Dedifferentiated amniotic fluid mesenchymal stem cell (primary cell): ENCODE measurements at regions not wholly inside any gene's neighbourhood (a gene's known extent, or its start where the extent isn't known, plus 50 kb on each side); places are given as distances from the start of the nearest gene placed in this dataset.

Experiments used
- DNase-seq: peaks from one replicate; pipeline ENCODE4 v3.0.0-alpha.2; 2016; ENCODE audit errors: extremely low spot score

DNA sequence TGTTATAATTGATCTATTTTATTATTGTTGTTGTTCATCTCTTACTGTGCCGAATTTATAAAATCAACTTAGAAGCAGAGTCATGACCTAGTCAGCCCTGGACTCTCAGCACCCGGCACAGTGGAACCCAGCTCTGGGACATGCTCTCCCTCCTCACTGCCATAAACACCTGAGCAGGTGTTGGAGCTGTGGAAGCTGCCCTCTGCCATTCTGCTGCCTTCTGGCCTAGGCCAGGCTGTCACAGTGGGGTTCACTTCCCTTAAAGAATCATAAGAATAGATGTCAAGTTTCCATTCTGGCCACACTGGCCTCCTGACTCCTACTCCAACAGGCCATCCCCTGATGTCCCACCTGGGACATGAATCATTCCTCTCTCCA, 192.2 kb downstream of the ZFP36L2 start:
- no peak for DNase-seq

DNA sequence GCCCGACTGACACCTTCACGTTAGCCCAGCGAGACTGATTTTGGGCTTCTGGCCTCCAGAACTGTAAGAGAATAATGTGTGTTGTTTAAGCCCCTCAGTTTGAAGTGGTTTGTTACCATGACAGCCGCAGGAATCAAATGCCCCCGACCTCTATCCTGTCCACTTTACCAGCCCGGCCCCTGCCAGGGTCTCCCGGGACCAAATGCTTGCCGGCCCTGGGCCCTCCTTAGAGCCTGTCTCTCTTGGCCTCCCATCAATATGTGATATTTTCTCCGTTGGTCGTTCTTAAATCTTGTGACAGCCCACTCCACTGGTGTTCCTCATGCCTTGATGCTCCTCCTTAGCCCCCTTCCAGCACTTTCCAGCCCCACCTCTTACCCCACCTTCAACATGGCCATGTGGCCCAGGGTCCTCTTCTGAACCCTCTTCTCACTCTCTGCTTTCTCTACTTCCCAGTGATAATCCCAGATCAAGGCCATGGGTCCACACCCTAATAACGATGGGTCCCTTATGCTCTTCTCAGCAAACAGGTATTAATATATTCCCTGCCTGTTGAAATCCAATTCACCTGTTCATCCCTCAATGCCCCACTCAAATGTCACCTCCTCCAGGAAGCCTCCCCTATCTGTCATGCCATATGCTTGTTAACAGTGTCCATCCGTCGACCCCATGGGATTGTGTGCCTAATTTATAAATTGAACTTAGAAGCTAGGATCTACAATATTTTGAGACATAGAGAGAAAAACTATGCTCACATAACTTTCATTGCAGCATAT, 192.8 kb downstream of the ZFP36L2 start:
- DNase-seq = no peak

DNA sequence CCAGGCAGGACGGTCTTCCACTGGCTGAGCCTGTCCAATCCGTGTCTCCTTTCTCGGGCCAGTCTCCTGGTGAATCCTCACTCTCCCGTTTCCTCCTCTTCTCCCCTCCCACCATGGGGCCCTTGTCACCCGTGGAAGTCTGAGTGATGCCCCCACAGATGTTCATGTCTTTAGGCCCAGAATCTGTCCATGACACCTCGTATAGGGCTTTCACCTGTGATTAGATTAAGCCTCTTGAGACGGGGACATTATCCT, 193.5 kb downstream of the ZFP36L2 start:
- DNase-seq = no peak

DNA sequence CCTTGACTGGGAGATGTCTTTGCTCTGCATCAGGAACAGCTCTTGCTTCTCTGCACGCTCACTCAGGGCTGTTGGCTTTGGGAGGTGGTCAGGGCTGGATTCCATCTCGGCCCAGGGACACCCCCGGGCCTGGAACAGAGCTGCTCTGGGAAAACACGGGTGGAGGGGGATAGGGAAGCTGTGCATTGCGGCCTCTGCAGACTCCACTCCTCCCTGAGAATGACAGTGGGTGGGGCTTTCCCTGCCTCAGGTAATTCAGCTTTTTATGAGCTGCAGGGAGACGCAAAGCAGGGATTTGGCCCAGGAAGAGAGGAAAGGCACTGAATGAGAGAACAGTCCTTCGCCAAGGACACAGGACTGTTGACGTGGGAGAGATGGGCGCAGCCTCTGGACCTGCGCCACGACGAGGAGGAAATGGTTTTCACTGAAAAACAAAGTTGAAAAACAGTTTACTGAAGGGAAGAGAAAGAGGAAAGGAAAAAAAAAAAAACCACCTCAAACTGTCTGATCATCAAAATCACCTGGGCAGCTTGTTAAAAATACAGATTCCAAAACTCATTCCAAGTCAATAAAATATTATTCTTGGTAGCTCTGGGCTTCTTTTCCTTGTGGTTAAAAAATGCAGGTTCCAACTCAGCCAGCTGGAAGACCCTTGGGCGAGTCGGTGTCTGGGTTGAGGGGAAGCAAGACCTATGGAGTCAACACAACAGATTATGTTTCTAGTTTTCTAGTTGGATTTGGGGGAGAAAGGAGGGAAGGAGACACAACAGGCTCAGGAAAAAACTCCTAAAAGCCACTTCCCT, 194.0 kb downstream of the ZFP36L2 start:
- DNase-seq = no peak

DNA sequence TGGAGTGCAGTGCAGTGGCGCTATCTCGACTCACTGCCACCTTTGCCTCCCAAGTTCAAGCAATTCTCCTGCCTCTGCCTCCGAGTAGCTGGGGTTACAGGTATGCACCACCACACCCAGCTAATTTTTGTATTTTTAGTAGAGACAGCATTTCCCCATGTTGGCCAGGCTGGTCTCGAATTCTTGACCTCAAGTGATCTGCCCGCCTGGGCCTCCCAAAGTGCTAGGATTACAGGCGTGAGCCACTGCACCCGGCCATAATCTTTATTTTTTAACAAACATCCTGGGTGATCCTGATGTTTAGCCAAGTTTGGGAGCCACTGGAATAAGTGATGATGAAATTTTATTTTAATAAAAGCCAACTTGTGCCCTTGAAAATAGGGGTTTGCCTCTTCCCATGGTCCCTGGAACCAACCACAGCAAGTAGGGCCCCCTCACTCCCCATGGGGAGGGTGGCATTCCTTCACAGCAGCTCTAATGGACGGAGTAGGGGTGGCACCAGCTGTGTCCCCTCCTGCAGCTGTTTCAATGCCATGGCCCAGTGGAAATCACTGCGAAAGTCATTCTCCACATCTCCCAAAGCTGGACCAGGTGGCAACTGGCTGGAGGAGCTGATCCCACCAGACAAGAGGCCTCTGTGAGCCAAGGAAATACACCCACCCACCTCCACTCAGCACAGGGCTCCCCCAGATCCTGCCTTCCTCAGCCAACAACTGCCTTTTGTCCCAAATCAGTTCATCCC, 194.8 kb downstream of the ZFP36L2 start:
- DNase-seq = no peak

DNA sequence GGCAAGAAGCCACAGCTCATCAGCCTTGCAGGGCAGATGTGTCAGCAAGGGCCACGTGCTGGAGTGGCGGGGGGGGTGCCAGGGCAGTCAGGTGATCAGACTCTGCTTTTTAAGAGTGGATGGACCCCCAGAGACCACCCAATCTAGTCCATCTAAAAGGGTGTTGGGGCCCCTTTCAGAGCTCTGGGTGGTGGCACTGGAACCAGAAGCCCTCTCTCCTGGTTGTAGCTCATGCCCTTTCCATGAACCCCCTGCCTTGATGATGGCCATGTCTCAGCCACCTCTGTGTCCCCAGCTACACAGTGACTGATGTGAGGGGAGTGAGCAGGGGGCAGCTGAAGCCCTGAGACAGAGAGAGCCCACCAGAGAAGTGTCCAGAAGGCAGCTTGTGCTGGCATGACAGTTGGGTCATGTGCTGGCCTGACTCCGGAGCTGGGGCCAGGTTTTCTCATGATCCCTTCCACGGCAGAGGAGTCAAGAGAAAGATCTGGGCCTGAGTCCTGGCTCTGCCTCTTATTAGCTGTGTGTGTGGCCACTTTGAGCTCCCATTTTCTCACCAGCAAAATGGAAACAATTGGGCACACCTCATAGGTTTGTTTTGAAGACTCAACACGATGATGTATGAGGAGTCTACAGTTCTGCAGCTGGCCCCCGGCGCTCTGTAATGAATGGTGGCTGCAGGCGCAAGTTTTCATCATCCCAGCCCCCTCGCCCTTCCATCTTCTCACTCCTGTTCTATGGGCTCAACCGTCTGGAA, 195.7 kb downstream of the ZFP36L2 start:
- no peak for DNase-seq

DNA sequence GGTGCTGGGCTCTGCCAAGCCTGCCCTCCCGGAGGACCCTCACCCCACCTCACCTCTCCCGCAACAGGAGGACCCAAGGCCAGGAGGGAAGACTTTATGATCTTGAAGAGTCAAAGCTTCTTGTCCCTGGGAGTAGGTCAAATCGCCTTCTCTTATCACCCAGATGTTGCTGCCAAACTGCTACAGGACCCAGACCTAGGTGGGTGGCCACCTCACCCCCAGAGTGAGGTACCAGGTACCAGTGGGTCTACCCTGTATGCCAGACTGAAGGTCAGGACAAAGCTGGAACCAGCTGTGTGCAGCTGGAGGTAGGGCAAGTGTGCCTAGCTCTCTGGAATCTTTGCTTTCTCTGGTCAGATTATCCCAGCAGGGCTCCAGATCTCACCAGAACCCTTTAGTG, 197.2 kb downstream of the ZFP36L2 start:
- no peak for DNase-seq

DNA sequence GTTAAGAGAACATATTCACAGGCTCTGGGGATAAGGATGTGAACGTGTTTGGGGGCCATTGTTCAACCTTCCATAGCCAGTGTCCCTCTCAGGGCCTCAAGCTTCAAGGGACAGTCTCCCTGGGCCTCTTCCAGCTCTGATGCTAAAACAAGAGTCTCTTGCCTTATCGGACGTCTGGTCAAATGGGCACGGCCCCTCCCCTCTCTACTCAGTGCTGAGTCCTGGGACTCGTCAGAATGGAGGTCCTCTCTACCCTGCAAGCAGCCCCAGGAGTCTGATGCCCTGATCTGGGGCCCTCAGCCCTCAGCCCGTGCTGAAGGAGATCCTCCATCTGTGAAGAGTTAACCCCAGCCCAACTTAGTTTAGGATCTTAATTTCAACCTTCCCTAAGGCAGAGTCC, 198.2 kb downstream of the ZFP36L2 start:
- no peak for DNase-seq

DNA sequence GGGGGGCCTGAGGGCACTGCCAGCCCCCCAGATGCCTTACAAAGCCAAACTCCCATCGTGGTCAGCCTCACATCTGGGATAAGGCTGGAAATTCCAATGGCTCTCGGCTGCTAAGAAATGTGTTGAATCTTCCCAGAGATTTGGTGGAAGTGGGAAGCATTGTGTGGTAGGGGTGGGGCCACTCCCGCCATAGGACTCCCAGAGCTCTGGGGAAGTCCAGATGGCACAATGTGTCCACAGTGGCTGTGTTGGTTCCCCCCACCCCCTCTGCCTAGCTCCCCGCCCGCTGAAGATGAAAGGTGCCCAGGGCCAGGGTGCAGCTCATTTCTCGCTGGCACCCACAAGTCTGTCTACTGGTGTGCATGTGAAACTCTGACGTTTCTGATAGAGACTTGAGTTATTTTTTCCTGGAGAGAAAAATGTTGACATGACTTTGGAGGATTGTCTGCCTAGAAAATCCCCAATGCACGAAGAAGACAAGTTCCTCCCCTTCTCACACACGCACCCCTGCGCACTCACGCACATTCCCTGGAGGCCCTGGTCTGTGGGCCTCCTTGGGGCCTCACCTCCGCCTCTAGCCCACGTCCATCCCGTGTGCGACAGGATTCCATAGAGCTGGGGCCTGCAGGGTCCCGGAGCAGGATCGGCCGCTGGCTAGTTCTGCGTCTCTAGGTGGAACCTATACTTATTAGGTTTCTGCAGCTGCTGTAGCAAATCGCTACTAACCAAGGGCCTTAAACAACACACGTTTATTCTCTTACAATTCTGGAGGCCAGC, 199.1 kb downstream of the ZFP36L2 start:
- no peak for DNase-seq

DNA sequence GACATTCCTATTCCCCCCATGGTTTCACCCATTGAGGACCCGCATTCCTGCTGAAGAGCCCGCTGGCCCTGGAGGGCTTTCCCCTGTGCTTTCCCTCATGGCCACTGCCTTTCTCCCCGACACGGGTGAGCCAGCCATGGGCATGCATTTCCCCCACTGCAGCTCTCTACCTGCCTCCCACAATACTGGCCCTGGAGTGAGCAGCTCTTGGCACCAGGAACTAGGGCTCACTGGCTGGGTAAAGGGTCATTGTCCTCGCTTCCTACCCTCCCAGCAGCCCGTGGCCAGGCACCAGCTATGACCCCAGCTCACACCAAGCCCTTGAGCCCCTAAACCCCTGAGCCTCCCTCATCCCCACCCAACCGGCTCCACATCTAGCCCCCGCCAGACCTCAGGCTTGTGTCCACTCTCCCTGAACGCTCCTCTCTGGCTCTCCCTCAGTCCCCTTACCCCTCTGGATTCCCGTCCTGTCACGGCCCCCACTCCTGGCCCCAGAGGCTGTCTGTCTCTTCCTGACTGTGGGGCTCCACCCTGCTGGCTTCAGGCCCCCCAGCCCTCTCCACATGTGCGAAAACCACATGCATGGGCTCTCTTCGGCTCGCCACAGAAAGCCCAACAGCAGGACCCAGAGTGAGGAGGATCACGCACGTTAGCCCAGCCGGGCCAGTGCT, 199.8 kb downstream of the ZFP36L2 start:
- DNase-seq = no peak

DNA sequence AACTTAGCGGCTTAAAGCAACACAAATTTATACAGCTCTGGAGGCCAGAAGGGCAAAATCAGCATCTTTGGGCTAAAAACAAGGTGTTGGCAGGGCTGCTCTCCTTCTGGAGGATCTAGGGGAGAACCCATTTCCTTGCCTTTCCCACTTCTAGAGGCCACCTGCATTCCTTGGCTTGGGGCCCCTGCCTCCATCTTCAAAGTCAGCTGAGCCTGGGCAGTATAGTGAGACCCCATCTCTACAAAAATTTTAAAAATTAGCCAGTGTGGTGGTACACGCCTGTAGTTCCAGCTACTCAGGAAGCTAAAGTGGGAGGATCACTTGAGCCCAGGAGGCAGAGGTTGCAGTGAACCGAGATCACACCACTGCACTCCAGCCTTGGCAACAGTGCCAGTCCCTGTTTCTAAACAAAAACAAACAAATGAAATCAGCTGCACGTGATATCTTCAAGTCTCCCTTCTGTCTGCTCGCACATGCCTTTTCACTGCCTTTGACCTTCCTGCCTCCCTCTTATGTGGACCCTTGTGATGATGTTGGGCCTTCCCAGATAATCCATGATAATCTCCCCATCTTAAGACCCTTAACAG, 200.6 kb downstream of the ZFP36L2 start:
- no peak for DNase-seq

DNA sequence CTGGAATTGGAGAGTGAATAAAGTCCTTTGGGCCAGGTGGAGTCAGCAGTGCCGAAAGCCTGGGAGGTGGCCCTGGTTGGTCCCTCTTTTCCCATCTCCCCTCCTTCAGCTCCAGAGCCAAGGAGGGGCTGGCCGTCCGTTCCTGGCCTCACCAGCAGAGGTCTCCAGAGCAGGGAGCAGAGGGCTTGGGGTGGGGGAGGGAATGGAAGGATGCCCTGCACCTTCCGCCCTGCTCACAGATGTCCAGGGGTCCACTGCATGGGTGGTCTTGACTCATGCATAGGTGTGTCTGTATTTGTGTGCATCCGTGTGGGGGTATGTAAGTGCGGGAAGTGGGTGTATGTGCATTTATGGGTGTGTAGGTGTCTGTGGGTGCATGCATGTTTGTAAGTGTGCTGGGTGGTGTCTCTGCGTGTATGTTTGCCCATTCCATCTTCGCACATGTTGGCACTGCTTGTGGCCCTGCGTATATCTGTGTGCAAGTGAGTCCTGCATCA, 201.8 kb downstream of the ZFP36L2 start:
- no peak for DNase-seq

DNA sequence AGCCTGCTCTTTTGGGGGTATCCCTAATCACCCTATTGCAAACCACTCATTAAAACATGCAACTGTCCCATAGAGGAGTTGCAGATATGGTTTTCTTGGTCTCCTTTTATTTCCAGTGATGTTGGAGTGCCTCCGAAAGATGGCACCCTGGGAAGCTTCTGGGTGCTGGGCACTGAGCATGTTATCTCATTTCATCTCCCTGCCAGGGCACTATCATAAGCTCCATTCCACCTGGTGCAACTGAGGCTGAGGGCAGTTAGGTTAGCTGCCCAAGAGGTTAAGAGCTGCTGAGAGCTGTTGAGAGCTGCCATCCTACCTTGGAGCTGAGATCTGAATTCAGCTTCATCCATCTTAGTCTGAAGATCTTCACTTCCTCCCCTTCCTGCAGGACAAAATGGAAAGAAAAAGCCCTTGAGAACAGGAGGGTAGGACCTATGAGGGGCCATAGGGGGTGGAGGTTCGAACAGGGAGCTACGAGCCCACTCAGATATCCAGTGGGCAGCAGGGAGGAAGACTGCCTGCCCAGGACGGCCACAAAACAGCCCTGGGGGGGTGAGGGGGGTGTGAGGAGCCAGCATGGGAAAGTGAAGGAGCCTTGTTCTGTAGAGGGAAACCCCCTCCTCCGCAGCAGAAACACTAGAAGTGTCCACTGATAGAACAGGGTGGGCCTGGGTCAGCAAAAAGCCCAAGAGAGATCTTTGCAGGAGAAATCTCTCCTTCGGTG, 202.5 kb downstream of the ZFP36L2 start:
- DNase-seq = no peak

DNA sequence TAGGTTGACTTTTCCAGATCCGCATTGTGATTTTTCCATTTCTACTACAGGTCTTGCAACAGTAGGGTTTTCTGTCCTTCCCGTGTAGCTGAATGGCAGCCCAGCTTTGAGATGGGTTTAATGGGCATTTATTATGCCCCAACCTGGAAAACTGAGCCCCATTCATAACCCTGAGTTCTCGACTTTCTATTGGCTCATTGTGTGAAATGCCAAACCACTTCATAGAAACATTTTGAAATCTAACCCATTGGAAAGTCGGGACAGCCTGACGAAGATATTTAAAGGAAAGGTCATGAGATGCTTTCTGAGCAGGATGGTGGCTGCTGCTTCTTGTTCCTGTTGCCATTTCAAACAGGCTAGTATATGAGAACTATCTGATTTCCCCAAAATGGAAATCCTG, 203.5 kb downstream of the ZFP36L2 start:
- DNase-seq = no peak

DNA sequence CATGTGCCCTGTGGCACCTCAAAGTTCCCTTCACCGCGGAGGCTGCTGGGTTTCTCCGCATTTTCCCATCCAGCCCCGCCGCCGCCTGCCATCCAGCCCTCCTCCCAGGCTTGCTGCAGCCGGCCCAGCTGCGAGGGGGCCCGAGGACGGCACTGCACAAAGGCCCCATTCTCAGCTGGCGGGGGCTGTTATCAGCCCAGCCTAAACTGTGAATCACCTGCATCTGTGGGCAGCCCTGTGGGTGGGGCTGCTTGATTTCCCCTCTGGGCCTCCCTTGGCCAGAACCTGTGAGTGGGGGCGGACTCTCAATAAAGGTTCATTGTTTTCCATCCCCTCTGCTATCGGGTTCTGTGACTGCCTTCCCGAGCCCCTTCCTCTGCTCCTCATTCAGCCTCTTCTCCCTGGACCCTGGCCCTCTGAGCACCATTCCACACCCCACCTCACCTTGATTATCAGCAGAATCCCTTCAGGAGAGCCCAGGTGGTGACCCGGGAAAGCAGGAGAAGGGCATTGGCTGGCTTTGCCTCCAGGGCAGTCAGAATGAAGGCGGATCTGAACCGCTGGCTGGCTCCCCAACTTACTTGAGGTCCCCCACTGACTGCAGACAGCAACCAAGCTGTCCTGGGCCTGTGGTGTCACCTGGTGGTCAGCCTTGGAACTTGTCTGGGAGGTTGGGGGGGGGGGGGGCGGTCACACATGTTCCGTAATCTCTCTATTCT, 204.5 kb downstream of the ZFP36L2 start:
- DNase-seq = no peak

DNA sequence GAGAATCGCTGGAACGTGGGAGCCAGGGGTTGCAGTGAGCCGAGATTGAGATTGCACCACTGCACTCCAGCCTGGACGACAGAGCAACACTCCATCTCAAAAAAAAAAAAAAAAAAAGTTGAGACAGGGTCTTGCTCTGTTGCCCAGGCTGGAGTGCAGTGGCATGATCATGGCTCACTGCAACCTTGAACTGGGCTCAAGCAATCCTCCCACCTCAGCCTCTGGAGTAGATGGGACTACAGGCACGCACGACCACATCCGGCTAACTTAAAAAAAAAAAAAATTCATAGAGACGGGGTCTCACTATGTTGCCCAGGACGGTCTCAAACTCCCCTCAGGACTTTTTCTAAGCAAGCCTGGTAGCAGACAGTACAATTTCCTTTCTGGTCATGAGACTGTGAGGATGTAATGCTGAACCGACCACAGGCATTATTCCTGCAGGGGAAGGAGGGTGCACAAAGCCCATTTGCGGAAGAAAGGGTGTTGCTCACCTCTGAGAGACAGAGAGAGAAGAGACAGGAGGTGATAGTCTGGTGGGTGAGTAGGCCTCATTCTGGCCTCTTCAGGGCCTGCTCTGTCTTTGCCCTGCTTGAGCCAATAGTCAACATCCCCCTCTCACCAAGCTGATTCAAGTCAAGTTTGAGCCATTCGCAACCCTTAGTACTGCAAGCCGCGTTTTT, 205.3 kb downstream of the ZFP36L2 start:
- no peak for DNase-seq

DNA sequence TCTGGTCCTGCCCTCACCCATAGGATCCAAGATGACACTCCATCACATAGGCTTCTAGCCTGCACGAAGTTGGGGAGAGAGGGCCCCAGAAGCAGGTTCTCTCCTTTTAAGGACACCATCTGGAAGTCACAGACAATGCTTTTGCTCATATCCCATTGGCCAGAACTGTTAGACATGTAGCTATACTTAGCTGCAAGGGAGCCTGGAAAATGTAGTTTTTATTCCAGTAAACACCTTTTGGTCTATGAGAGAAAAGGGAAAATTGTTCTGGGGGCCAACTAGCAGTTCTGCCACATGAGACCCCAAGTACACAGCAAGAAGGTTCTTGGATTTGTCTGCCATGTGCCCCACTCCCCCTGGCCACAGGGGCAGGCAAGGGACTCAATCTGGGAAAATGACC, 206.1 kb downstream of the ZFP36L2 start:
- no peak for DNase-seq

DNA sequence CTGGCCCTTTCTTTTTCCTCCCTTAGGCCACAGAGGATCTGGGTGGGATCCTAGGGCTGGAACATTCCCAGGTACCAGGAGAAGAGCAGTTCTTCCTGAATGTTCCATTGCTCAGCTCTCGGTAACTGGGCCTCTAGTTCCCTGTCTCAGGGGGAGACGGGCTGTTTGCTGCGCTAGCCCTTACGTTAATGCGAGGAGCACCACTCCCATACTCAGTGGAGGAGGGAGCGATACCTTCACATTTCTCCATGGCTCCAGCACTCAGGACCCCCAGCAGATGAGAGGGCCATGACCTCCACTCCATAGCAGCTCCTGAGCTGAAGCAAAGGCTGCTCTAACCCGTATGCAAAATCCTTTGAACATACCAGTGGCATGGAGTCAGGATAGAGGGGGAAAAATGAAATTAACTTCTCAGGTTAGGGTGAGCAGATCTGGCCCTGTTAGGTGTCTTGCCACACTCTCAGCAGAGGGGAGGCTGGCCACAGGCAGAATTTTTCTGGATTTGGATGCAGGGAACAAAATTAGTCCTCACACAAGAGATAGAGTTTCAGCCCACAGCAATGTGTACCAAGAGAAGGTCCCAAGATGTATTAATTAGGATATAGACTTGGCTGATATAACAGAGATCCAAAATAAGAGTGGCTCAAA, 206.7 kb downstream of the ZFP36L2 start:
- DNase-seq = no peak
